PC-9 (cell line): ENCODE measurements at regions not wholly inside any gene's neighbourhood (a gene's known extent, or its start where the extent isn't known, plus 50 kb on each side); places are given as distances from the start of the nearest gene placed in this dataset.

Source experiments
- BruUV-seq: library from RNA; stranded (reverse); fragments of 400-500 nt; replicated peaks from 2 replicates; lab custom pipeline; 2021; lab: Mats Ljungman, UMichigan
- CTCF ChIA-PET: fragments of 300-600 bp; sonication (Branson Sonifier 250); formaldehyde crosslinking; loops from one replicate; lab custom pipeline; 2022; ENCODE audit warnings: antibody characterized with exemption; lab: Charles Lee
- POLR2A ChIA-PET: fragments of 300-600 bp; sonication (Branson Sonifier 250); formaldehyde crosslinking; loops from one replicate; lab custom pipeline; 2022; ENCODE audit warnings: antibody characterized with exemption; ENCODE audit not compliant: unreplicated experiment; lab: Charles Lee
- DNase-seq, 2 experiments: peaks; one replicate each; pipeline versions ENCODE4 v3.0.0 to v3.0.0-alpha.2; 2015 to 2022; ENCODE audit warnings: mixed read lengths in 1 of 2
- H2AFZ ChIP-seq: fragments of 200-600 bp; sonication (generic); 2 replicates; pipeline ENCODE4 v1.8.1; 2017; ENCODE audit warnings: antibody characterized with exemption
- H3F3A ChIP-seq: fragments of 200-600 bp; sonication (generic); 2 replicates; pipeline ENCODE4 v1.8.1; 2017; ENCODE audit warnings: antibody characterized with exemption, mild to moderate bottlenecking, low read depth; ENCODE audit not compliant: insufficient read depth
- H3K27ac ChIP-seq: fragments of 200-600 bp; sonication (generic); 2 replicates; pipeline ENCODE4 v1.6.1; 2016; ENCODE audit warnings: mixed run types
- H3K27me3 ChIP-seq: fragments of 200-600 bp; sonication (generic); 2 replicates; pipeline ENCODE4 v1.6.1; 2016; ENCODE audit warnings: low read depth, mixed run types; ENCODE audit not compliant: insufficient read depth
- H3K36me3 ChIP-seq: fragments of 200-600 bp; sonication (generic); 2 replicates; pipeline ENCODE4 v1.6.1; 2016; ENCODE audit warnings: low read depth, mixed run types
- H3K4me1 ChIP-seq: fragments of 200-600 bp; sonication (generic); replicated peaks from 2 replicates; pipeline ENCODE4 v1.6.1; 2016; ENCODE audit warnings: mixed run types; ENCODE audit not compliant: insufficient read depth
- H3K4me2 ChIP-seq: fragments of 200-600 bp; sonication (generic); 2 replicates; pipeline ENCODE4 v1.6.1; 2017; ENCODE audit warnings: mixed run types
- H3K4me3 ChIP-seq: fragments of 200-600 bp; sonication (generic); 2 replicates; pipeline ENCODE4 v1.6.1; 2016; ENCODE audit warnings: mixed run types
- H3K79me2 ChIP-seq: fragments of 200-600 bp; sonication (generic); 2 replicates; pipeline ENCODE4 v1.6.1; 2017; ENCODE audit warnings: low read depth, mixed run types
- H3K9me2 ChIP-seq: fragments of 200-600 bp; sonication (generic); 2 replicates; pipeline ENCODE4 v1.8.1; 2017; ENCODE audit warnings: mild to moderate bottlenecking; ENCODE audit not compliant: insufficient read depth
- H3K9me3 ChIP-seq: fragments of 200-600 bp; sonication (generic); 2 replicates; pipeline ENCODE4 v1.8.1; 2016; ENCODE audit warnings: low read depth; ENCODE audit not compliant: insufficient read depth
- H4K20me1 ChIP-seq: fragments of 200-600 bp; sonication (generic); 2 replicates; pipeline ENCODE4 v1.8.1; 2017; ENCODE audit not compliant: insufficient read depth
- CTCF ChIP-seq: fragments of 200-600 bp; sonication (generic); conservative IDR thresholded peaks from 2 replicates; pipeline ENCODE4 v1.6.1; 2017; ENCODE audit warnings: mixed run types, antibody characterized with exemption, mild to moderate bottlenecking, moderate library complexity
- EZH2 ChIP-seq: fragments of 200-600 bp; sonication (generic); IDR thresholded peaks from 2 replicates; pipeline ENCODE4 v1.8.0; 2017; ENCODE audit warnings: antibody characterized with exemption, low read depth
- intact Hi-C: fragments of 100-400 bp; cut with micrococcal nuclease; formaldehyde crosslinking; loops from one replicate; pipeline ENCODE4 v1.10.0; 2022; ENCODE audit not compliant: unreplicated experiment

DNA sequence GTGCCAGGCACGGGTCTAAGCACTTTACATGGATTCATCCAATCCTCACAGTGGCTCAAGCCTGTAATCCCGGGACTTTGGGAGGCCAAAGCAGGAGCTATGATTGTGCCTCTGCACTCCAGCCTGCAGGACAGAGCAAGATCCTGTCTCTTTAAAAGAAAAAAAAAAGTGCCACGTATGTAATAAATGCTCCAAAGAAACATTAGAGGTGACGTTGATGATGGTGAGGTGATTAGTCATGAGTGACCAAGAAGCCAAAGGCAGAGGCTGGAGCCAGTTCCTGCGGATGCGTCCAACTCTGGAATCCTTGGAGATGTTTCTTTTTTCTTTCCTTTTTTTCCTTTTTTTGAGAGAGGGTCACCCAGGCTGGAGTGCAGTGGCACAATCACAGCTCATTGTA lies 59.4 kb upstream of the SIAH1 start:
- H4K20me1 ChIP-seq, result no peaks in the 10 kb centered on the region
- peak overlapping the region; percentile 70 for H3K27ac ChIP-seq
- no peaks in the 10 kb centered on the region for H3K79me2 ChIP-seq
- TF ChIP-seq EZH2 (no peak), CTCF (no peak)
- peak overlapping the region; percentile 51 for H2AFZ ChIP-seq
- H3K27me3 ChIP-seq, result no peaks in the 10 kb centered on the region
- peaks cover 7% of the 10 kb centered on the region; the same call in 1 of the 2 replicates for H3F3A ChIP-seq
- H3K9me2 ChIP-seq, result no peaks in the 10 kb centered on the region
- intact Hi-C loops, result loop anchor here (2.0 kb wide), 1 partner anchor 34 kb away; no protein-coding TSS in a partner anchor
- no TSS peak for BruUV-seq
- H3K36me3 ChIP-seq, result no peaks in the 10 kb centered on the region
- ChIA-PET CTCF (no interaction called here), POLR2A (interaction anchor here (0.6 to 0.7 kb wide), 3 partner anchors 59 to 132 kb away, joined by 4 to 6 read pairs (median 5); no protein-coding TSS in a partner anchor)
- DNase-seq, result peak; percentile 41 to 84
- H3K4me1 ChIP-seq, result peaks cover 18% of the 10 kb centered on the region
- no peaks in the 10 kb centered on the region for H3K9me3 ChIP-seq
- H3K4me2 ChIP-seq, result peak overlapping the region; percentile 64
- H3K4me3 ChIP-seq, result peak overlapping the region; percentile 34; the same call in 1 of the 2 replicates

DNA sequence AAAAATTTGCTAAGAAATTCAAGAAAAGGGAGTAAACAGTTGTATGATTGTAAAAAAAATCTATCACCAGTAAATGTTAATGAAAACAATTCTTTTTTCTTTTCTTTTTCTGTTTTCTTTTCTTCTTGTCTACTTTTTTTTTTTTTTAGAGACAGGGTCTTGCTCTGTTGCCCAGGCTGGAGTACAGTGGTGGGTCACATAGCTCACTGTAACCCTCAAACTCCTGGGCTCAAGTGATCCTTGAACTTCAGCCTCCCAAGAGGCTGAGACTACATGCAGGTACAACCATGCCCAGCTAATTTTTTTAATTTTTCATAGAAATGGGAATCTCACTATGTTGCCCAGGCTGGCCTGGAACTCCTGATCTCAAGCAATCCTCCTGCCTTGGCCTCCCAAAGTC lies 57.2 kb upstream of the SIAH1 start:
- no peaks in the 10 kb centered on the region for H4K20me1 ChIP-seq
- H3K9me2 ChIP-seq, result no peaks in the 10 kb centered on the region
- TF ChIP-seq EZH2 (no peak), CTCF (no peak)
- no TSS peak for BruUV-seq
- no peak overlapping the region for H3K4me2 ChIP-seq
- intact Hi-C loops, result no loop called here
- H3K9me3 ChIP-seq, result no peaks in the 10 kb centered on the region
- peaks cover 28% of the 10 kb centered on the region for H3K4me1 ChIP-seq
- ChIA-PET POLR2A (no interaction called here), CTCF (no interaction called here)
- DNase-seq, result no peak
- no peak overlapping the region for H2AFZ ChIP-seq
- no peak overlapping the region for H3K27ac ChIP-seq
- H3K36me3 ChIP-seq, result no peaks in the 10 kb centered on the region
- peaks cover 10% of the 10 kb centered on the region; the same call in 1 of the 2 replicates for H3F3A ChIP-seq
- no peaks in the 10 kb centered on the region for H3K27me3 ChIP-seq
- no peaks in the 10 kb centered on the region for H3K79me2 ChIP-seq
- no peak overlapping the region for H3K4me3 ChIP-seq

DNA sequence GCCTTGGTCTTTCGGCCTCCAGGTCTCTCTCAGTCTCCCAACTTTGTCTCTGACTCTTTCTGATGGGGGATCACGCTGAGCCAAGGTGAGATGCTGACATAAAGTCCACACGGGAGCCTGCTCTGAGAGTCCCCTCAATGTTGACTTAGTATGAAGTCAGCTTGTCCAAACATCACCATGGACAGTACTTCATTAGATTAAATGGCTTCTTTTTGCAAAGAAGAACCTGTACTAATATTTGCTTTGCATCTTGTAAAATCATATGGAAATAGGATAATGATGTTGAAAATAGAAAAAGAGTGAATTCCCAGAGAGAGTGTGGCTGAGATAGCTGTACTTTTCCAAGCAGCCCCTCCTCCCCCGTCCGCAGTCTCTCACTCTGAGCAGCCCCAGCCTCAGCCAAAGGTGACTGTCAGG lies 56.7 kb upstream of the SIAH1 start:
- intact Hi-C loops, result no loop called here
- peaks cover 28% of the 10 kb centered on the region for H3K4me1 ChIP-seq
- no peaks in the 10 kb centered on the region for H4K20me1 ChIP-seq
- no peak overlapping the region for H3K4me3 ChIP-seq
- no TSS peak for BruUV-seq
- H3K79me2 ChIP-seq, result no peaks in the 10 kb centered on the region
- H3K4me2 ChIP-seq, result no peak overlapping the region
- H3K36me3 ChIP-seq, result no peaks in the 10 kb centered on the region
- H3K27ac ChIP-seq, result no peak overlapping the region
- no peaks in the 10 kb centered on the region for H3K9me3 ChIP-seq
- H3F3A ChIP-seq, result peaks cover 10% of the 10 kb centered on the region; the same call in 1 of the 2 replicates
- 0 out of 2 replicates have a peak overlapping the region, but pooled peaks have one; percentile 25 for H2AFZ ChIP-seq
- H3K9me2 ChIP-seq, result no peaks in the 10 kb centered on the region
- H3K27me3 ChIP-seq, result no peaks in the 10 kb centered on the region
- ChIA-PET POLR2A (no interaction called here), CTCF (interaction anchor here (0.6 kb wide), 1 partner anchor 86 kb away, joined by 3 read pairs; no protein-coding TSS in a partner anchor)
- DNase-seq, result no peak
- TF ChIP-seq EZH2 (no peak), CTCF (no peak)
